HepG2 (cell line): ENCODE measurements at regions not wholly inside any gene's neighbourhood (a gene's known extent, or its start where the extent isn't known, plus 50 kb on each side); places are given as distances from the start of the nearest gene placed in this dataset.

Experiments
- BHLHE40 ChIP-seq: IDR thresholded peaks from 2 replicates; pipeline ENCODE4 v1.6.1; 2011; ENCODE audit warnings: low read length, improper control_type of control experiment
- BRCA1 ChIP-seq: sonication (generic); formaldehyde crosslinking; IDR thresholded peaks from 2 replicates; pipeline ENCODE4 v1.4.0; 2020; ENCODE audit warnings: missing genetic modification reagents
- CREB1 ChIP-seq, 2 experiments: fragments of 450-650 bp in 1 of 2; IDR thresholded peaks; 2 replicates each; pipeline ENCODE4 v1.6.1; 2016 to 2017; ENCODE audit warnings: control low read depth in 1 of 2, mild to moderate bottlenecking in 1 of 2, missing compliant biosample characterization in 1 of 2, missing genetic modification characterization in 1 of 2
- ETV5 ChIP-seq: IDR thresholded peaks from 2 replicates; pipeline ENCODE4 v1.6.1; 2018; ENCODE audit warnings: missing biosample characterization, missing genetic modification reagents, inconsistent platforms, borderline replicate concordance
- FOXC1 ChIP-seq: sonication (generic); formaldehyde crosslinking; IDR thresholded peaks from 2 replicates; pipeline ENCODE4 v1.8.0; 2022; ENCODE audit warnings: mild to moderate bottlenecking, missing genetic modification reagents, borderline replicate concordance
- GATA4 ChIP-seq: sonication (generic); IDR thresholded peaks from 2 replicates; pipeline ENCODE4 v1.6.1; 2016; ENCODE audit warnings: antibody characterized with exemption, low read depth, borderline replicate concordance
- HHEX ChIP-seq: IDR thresholded peaks from 2 replicates; pipeline ENCODE4 v1.6.1; 2016; ENCODE audit warnings: control low read depth
- HOXA3 ChIP-seq: sonication (generic); formaldehyde crosslinking; IDR thresholded peaks from 2 replicates; pipeline ENCODE4 v1.5.0; 2020; ENCODE audit warnings: missing genetic modification reagents
- NFE2 ChIP-seq: sonication (generic); formaldehyde crosslinking; IDR thresholded peaks from 2 replicates; pipeline ENCODE4 v1.4.0; 2020; ENCODE audit warnings: missing genetic modification reagents
- SP4 ChIP-seq: sonication (generic); formaldehyde crosslinking; IDR thresholded peaks from 2 replicates; pipeline ENCODE4 v1.8.1; 2023; ENCODE audit warnings: mild to moderate bottlenecking, missing genetic modification reagents
- ZFX ChIP-seq: sonication (generic); formaldehyde crosslinking; IDR thresholded peaks from 2 replicates; pipeline ENCODE4 v1.4.0; 2020; ENCODE audit warnings: mild to moderate bottlenecking, low read depth, missing genetic modification reagents, moderate library complexity
- ZNF354B ChIP-seq: sonication (generic); formaldehyde crosslinking; IDR thresholded peaks from 2 replicates; pipeline ENCODE4 v1.8.0; 2022; ENCODE audit warnings: mild to moderate bottlenecking, missing genetic modification reagents
- ZNF431 ChIP-seq: sonication (generic); formaldehyde crosslinking; IDR thresholded peaks from 2 replicates; pipeline ENCODE4 v1.9.0; 2022; ENCODE audit warnings: missing genetic modification reagents, low read depth, mild to moderate bottlenecking, borderline replicate concordance
- ZNF766 ChIP-seq: sonication (generic); formaldehyde crosslinking; IDR thresholded peaks from 2 replicates; pipeline ENCODE4 v1.5.0; 2020; ENCODE audit warnings: missing genetic modification reagents, borderline replicate concordance
- TF ChIP-seq, protein P1 (sequence below): sonication (generic); formaldehyde crosslinking; IDR thresholded peaks from 2 replicates; pipeline ENCODE4 v1.5.0; 2020; ENCODE audit warnings: mild to moderate bottlenecking, missing genetic modification reagents, borderline replicate concordance

DNA sequence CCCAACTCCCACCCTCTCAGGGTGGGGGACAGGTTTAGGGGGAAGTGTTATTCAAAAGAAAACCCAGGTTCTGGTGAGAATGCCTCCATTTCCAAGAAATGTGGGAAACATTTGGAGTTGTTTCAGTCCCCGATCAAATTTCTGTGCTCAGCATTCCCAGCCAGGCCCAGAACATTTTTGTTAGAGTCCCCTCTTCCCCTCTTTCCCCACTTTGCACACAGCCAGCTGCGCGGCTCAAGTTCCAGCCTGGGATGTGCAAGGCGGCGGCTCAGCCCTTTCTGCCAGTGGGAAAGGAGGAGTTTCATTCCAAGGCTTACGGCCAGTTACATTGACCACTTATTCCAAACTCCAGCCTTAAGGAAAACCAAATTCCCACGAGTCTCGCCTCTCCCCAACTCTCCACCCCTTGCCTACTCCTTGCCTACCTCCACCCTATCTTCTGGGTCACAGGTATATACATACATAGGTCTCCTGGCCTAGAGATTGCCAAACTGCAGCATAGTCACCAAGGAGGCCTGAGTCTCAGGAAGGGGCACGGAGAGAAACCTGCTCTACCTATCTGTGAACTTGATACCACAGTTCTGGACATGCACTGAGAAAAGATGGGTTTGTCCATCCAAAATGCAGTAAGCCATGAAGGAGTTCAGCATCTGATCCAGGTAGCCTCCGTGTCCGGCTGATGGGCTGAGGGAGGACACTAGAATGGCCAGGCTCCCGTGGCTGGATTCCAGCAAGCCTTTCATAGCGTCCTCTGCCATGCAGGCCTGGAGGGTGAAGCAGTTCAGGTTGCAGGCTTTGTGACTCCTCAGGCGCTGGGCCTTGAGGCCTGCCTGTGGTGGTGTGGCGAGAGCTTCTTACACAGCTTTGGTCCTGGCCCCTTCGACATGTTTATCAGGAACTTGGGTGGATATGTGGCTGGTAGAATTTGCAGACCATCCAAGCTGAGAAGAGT lies 154.5 kb downstream of the ZFP36L2 start (continued):
- TF ChIP-seq, protein P1, sequence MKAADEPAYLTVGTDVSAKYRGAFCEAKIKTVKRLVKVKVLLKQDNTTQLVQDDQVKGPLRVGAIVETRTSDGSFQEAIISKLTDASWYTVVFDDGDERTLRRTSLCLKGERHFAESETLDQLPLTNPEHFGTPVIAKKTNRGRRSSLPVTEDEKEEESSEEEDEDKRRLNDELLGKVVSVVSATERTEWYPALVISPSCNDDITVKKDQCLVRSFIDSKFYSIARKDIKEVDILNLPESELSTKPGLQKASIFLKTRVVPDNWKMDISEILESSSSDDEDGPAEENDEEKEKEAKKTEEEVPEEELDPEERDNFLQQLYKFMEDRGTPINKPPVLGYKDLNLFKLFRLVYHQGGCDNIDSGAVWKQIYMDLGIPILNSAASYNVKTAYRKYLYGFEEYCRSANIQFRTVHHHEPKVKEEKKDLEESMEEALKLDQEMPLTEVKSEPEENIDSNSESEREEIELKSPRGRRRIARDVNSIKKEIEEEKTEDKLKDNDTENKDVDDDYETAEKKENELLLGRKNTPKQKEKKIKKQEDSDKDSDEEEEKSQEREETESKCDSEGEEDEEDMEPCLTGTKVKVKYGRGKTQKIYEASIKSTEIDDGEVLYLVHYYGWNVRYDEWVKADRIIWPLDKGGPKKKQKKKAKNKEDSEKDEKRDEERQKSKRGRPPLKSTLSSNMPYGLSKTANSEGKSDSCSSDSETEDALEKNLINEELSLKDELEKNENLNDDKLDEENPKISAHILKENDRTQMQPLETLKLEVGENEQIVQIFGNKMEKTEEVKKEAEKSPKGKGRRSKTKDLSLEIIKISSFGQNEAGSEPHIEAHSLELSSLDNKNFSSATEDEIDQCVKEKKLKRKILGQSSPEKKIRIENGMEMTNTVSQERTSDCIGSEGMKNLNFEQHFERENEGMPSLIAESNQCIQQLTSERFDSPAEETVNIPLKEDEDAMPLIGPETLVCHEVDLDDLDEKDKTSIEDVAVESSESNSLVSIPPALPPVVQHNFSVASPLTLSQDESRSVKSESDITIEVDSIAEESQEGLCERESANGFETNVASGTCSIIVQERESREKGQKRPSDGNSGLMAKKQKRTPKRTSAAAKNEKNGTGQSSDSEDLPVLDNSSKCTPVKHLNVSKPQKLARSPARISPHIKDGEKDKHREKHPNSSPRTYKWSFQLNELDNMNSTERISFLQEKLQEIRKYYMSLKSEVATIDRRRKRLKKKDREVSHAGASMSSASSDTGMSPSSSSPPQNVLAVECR (CRISPR knock-in tag): 0 out of 2 replicates have a peak, but pooled peaks have one; percentile 19
- no peak for TF ChIP-seq GATA4
- no peak for TF ChIP-seq ZNF354B (CRISPR knock-in tag)
- TF ChIP-seq ZFX (CRISPR knock-in tag): peak; percentile 2; the same call in 1 of the 2 replicates
- TF ChIP-seq CREB1 (IDR thresholded peaks at IDR 0.05): no peak
- TF ChIP-seq CREB1 (CRISPR knock-in tag; IDR thresholded peaks at IDR 0.05): no peak
- no peak for TF ChIP-seq BHLHE40
- TF ChIP-seq SP4 (CRISPR knock-in tag): no peak
- 0 out of 2 replicates have a peak, but pooled peaks have one; percentile 11 for TF ChIP-seq ETV5 (CRISPR knock-in tag)
- no peak for TF ChIP-seq NFE2 (CRISPR knock-in tag)
- TF ChIP-seq HOXA3 (CRISPR knock-in tag): no peak
- no peak for TF ChIP-seq HHEX (CRISPR knock-in tag)
- TF ChIP-seq FOXC1: 0 out of 2 replicates have a peak, but pooled peaks have one; percentile 35
- TF ChIP-seq ZNF431: no peak
- no peak for TF ChIP-seq ZNF766 (CRISPR knock-in tag)
- TF ChIP-seq BRCA1 (CRISPR knock-in tag): no peak
